Left lung (tissue), 4 donors: ENCODE measurements at regions not wholly inside any gene's neighbourhood (a gene's known extent, or its start where the extent isn't known, plus 50 kb on each side); places are given as distances from the start of the nearest gene placed in this dataset.

Experiments used
- ATAC-seq: fragments of 200-7000 bp; cut with Tn5 transposase; one replicate; pipeline ENCODE4 v1.9.1; 2020; ENCODE audit warnings: moderate library complexity
- DNase-seq, 4 donors: peaks; one replicate each; pipeline ENCODE4 v3.0.0-alpha.2; 2013 to 2020
- H3K27ac ChIP-seq, 2 donors: fragments of 200-600 bp; sonication (generic) in 1 of 2; one replicate each; pipeline versions ENCODE4 v1.5.0 to v1.8.0; 2020 to 2021
- H3K27me3 ChIP-seq, 2 donors: fragments of 200-600 bp; sonication (generic) in 1 of 2; one replicate each; pipeline versions ENCODE4 v1.5.0 to v1.8.0; 2020 to 2021
- H3K36me3 ChIP-seq, 2 donors: fragments of 200-600 bp; sonication (generic) in 1 of 2; one replicate each; pipeline versions ENCODE4 v1.5.0 to v1.8.0; 2020 to 2021
- H3K4me1 ChIP-seq, 2 donors: fragments of 200-600 bp; one replicate each; pipeline ENCODE4 v1.8.0; 2021
- H3K4me3 ChIP-seq, 2 donors: fragments of 200-600 bp; sonication (generic) in 1 of 2; one replicate each; pipeline versions ENCODE4 v1.5.0 to v1.8.0; 2020 to 2021; ENCODE audit warnings: mild to moderate bottlenecking in 1 of 2
- H3K9me3 ChIP-seq, 2 donors: fragments of 200-600 bp; sonication (generic) in 1 of 2; one replicate each; pipeline versions ENCODE4 v1.5.0 to v1.8.0; 2020 to 2021
- intact Hi-C, 2 donors: fragments of 100-400 bp; cut with DNase I; formaldehyde crosslinking; loops; one replicate each; pipeline versions ENCODE4 v1.11.2 to v1.14.2; 2022
- TF ChIP-seq, protein P1 (sequence below), 2 donors: fragments of 200-600 bp; sonication (generic) in 1 of 2; IDR thresholded peaks; one replicate each; pipeline versions ENCODE4 v1.5.0 to v1.8.0; 2021; ENCODE audit warnings: antibody characterized with exemption in 2 of 2
- donor health status: DM: no; HTN: yes; CAD: no.
- donor health status: DM: no; HTN: no; CAD: no.

DNA sequence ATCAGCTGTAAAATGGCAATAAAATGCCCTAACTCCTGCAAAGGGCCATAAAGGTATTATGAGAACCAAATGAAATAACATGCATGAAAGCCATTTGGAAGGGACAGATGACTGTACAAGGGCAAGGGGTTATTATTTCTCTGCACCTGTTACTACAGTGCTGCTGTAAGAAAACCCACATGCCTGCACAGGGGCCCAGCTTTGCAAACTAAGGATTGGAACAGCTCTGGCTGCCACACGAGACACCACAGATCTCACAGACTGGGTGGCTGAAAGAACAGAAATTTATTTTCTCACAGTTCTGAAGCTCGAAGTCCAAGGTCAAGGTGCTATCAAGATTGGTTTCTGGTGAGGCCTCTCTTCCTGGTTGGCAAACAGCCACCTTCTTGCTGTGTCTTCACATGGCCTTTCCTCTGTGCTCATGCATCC is 409.0 kb upstream of the NRP1 start:
- no peaks in the 10 kb centered on the region for H3K4me1 ChIP-seq
- H3K9me3 ChIP-seq = no peaks in the 10 kb centered on the region
- DNase-seq (no peak), ATAC-seq (no peak)
- no peaks in the 10 kb centered on the region for H3K27me3 ChIP-seq
- intact Hi-C loops = no loop called here
- no peak overlapping the region for H3K4me3 ChIP-seq
- no peaks in the 10 kb centered on the region for H3K36me3 ChIP-seq
- no peak overlapping the region for H3K27ac ChIP-seq
- TF ChIP-seq, protein P1, sequence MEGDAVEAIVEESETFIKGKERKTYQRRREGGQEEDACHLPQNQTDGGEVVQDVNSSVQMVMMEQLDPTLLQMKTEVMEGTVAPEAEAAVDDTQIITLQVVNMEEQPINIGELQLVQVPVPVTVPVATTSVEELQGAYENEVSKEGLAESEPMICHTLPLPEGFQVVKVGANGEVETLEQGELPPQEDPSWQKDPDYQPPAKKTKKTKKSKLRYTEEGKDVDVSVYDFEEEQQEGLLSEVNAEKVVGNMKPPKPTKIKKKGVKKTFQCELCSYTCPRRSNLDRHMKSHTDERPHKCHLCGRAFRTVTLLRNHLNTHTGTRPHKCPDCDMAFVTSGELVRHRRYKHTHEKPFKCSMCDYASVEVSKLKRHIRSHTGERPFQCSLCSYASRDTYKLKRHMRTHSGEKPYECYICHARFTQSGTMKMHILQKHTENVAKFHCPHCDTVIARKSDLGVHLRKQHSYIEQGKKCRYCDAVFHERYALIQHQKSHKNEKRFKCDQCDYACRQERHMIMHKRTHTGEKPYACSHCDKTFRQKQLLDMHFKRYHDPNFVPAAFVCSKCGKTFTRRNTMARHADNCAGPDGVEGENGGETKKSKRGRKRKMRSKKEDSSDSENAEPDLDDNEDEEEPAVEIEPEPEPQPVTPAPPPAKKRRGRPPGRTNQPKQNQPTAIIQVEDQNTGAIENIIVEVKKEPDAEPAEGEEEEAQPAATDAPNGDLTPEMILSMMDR (IDR thresholded peaks at IDR 0.05) = no peak

DNA sequence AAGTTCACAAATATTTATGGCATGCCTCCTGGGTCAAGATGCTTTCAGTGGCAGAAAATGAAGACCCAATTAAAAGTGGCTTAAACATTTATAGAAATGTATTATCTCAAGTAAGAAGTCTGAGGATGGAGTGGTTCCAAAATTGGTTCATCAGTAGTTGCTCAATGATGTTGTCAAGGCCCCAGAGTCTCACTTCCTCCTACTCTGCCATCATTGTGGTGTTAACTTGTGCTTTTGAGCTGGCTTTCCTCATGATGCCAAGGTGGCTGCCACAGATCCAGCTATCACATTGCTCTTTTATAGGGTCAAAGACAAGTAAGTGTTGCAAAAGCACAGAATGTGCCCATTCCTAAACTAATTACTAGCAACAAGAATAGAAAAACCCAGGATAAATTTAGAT is 404.6 kb upstream of the NRP1 start:
- H3K9me3 ChIP-seq = no peaks in the 10 kb centered on the region
- DNase-seq (no peak), ATAC-seq (no peak)
- intact Hi-C loops = no loop called here
- TF ChIP-seq, protein P1 (IDR thresholded peaks at IDR 0.05) = no peak
- no peaks in the 10 kb centered on the region for H3K4me1 ChIP-seq
- no peak overlapping the region for H3K27ac ChIP-seq
- H3K27me3 ChIP-seq = no peaks in the 10 kb centered on the region
- H3K36me3 ChIP-seq = no peaks in the 10 kb centered on the region
- no peak overlapping the region for H3K4me3 ChIP-seq

DNA sequence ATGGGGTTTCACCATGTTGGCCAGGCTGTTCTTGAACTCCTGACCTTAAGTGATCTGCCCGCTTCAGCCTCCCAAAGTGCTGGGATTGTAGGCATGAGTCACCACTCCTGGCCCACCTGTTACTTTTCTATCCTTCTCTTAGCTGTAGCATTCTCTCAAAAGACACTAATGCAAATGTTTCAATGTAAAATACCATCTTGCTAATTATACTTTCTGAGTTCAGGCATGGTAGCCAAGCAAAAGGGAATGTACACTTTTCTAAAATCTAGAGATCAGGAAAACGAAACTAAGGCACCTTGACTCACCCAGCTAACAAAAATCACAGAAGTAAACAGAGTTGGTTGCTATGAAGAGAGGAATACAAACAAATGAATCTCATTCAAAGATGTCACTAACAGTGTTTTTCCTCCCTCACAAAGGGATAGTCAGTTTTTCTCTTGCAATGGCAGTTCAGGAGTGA is 401.0 kb upstream of the NRP1 start:
- H3K36me3 ChIP-seq = no peaks in the 10 kb centered on the region
- no peaks in the 10 kb centered on the region for H3K9me3 ChIP-seq
- intact Hi-C loops = no loop called here
- H3K27ac ChIP-seq = no peak overlapping the region
- no peaks in the 10 kb centered on the region for H3K27me3 ChIP-seq
- TF ChIP-seq, protein P1 (IDR thresholded peaks at IDR 0.05) = no peak
- DNase-seq = no peak
- H3K4me1 ChIP-seq = no peaks in the 10 kb centered on the region
- H3K4me3 ChIP-seq = no peak overlapping the region
- ATAC-seq = peak; percentile 15

DNA sequence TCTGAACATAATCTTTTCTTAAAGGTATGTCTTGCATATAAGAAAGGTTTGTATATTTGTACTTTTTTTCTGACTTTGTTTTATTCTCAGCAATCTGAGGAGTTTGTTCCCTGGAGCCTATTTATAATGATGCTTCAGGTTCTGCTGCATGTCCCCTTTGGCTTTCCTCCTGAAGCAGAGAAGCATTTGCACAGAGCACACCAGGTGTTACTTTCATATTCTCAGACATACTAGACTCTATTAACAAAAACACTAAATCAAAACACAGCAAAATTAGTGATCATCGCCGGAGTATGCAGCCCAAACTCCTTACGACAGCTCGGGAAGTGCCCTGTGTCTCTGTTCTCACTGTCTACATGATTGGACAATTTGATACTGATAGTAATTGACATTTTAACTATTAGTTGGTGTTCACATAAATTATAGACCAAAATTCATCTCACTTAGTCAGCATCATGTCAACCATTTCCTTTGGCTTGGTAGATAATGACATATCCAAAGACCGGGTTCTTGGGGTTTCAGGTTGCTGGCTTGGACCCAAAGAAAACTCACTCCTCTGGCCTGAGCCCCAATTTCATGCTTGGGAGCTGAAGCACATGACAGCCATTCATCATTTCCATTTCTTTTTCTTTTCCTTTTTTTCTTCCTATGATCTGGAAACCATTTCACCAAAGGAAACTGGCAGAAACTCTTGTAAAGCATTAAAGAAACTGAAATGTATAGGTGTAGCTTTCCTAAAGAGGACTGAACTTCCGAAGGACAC is 400.1 kb upstream of the NRP1 start:
- intact Hi-C loops = no loop called here
- no peaks in the 10 kb centered on the region for H3K4me1 ChIP-seq
- no peaks in the 10 kb centered on the region for H3K27me3 ChIP-seq
- ATAC-seq (no peak), DNase-seq (no peak)
- H3K4me3 ChIP-seq = no peak overlapping the region
- H3K9me3 ChIP-seq = no peaks in the 10 kb centered on the region
- no peak overlapping the region for H3K27ac ChIP-seq
- TF ChIP-seq, protein P1 (IDR thresholded peaks at IDR 0.05) = no peak
- no peaks in the 10 kb centered on the region for H3K36me3 ChIP-seq

DNA sequence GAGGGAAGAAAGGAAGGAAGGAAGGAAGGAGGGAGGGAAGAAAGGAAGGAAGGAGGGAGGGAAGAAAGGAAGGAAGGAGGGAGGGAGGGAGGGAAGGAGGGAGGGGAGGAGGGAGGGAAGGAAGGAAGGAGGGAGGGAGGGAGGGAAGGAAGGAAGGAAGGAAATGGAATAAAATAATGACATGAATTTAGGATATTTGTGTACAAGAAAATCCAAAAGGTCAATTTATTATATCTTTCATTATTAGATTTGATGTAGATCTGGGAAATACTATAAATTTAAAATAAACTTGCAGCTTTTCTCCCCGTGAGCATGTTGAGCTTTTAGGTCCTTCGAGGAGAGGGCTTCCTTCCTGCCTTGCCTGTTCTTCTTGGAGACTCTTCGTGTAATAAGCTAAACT is 398.6 kb upstream of the NRP1 start:
- no peak overlapping the region for H3K27ac ChIP-seq
- ATAC-seq = no peak
- H3K4me3 ChIP-seq = no peak overlapping the region
- H3K36me3 ChIP-seq = no peaks in the 10 kb centered on the region
- intact Hi-C loops = no loop called here
- H3K27me3 ChIP-seq = no peaks in the 10 kb centered on the region
- no peak for DNase-seq
- no peaks in the 10 kb centered on the region for H3K4me1 ChIP-seq
- H3K9me3 ChIP-seq = no peaks in the 10 kb centered on the region
- TF ChIP-seq, protein P1 (IDR thresholded peaks at IDR 0.05) = no peak
